ENCODE measurements at regions not wholly inside any gene's neighbourhood (a gene's known extent, or its start where the extent isn't known, plus 50 kb on each side); places are given as distances from the start of the nearest gene placed in this dataset.
"Not testable (repeated sequence)": the region's sequence is repeated elsewhere in the genome, so short reads cannot be mapped to it uniquely, and the experiment has no call there.

- no peak for FAIRE-seq
These were observed 406.3 kb downstream of the NPIPA8 start for GRCh38 chr16:17930280-17930679.

GRCh38 chr16:17926866-17927399 is 409.6 kb downstream of the NPIPA8 start:
- FAIRE-seq = no peak

- no peak for FAIRE-seq
These were observed 410.1 kb downstream of the NPIPA8 start for GRCh38 chr16:17926461-17926860.

DNA sequence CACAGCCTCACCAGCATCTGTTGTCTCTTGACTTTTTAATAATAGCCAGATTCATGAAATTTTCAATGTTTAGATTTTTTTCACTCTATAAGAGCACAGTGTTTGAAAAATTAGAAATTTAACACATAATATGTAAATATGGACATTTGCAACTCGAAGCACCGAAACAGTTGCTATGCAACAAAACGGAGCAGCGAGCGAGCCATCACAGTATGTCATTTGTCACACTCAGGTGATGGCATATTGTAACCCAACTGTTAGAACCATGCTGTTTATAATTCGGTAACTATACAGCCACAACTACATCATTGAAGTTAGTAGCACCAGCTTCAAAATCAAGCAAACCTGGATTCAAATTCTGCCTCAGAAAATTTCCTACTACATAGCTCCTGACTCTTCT is 410.8 kb downstream of the NPIPA8 start:
- FAIRE-seq = no peak

GRCh38 chr16:17921357-17921978 is 415.1 kb downstream of the NPIPA8 start:
- FAIRE-seq = no peak

GRCh38 chr16:17917316-17918019 is 419.1 kb downstream of the NPIPA8 start:
- no peak for FAIRE-seq

GRCh38 chr16:17915791-17916190 is 420.7 kb downstream of the NPIPA8 start:
- no peak for FAIRE-seq

- no peak for FAIRE-seq
These were observed 422.4 kb downstream of the NPIPA8 start for GRCh38 chr16:17914168-17914567.

DNA sequence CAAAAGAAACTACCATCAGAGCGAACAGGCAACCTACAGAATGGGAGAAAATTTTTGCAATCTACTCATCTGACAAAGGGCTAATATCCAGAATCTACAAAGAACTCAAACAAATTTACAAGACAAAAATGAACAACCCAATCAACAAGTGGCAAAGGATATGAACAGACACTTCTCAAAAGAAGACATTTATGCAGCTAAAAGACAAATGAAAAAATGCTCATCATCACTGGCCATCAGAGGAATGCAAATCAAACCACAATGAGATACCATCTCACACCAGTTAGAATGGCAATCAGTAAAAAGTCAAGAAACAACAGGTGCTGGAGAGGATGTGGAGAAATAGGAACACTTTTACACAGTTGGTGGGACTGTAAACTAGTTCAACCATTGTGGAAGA is 425.0 kb downstream of the NPIPA8 start:
- FAIRE-seq = not testable (repeated sequence)

DNA sequence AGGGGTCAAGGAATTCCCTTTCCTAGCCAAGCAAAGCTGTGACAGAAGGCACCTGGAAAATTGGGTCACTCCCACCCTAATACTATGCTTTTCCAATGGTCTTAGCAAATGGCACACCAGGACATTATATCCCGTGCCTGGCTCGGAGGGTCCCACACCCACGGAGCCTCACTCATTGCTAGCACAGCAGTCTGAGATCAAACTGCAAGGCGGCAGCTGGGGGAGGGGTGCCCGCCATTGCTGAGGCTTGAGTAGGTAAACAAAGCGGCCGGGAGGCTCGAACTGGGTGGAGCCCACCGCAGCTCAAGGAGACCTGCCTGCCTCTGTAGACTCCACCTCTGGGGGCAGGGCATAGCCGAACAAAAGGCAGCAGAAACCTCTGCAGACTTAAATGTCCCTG is 429.9 kb downstream of the NPIPA8 start:
- FAIRE-seq = not testable (repeated sequence)

GRCh38 chr16:17901309-17901708 is 430.5 kb upstream of the XYLT1 start:
- no peak for FAIRE-seq

- FAIRE-seq = no peak
These were observed 428.4 kb upstream of the XYLT1 start for GRCh38 chr16:17899141-17899540.

- no peak for FAIRE-seq
These were observed 417.2 kb upstream of the XYLT1 start for GRCh38 chr16:17887963-17888362.

GRCh38 chr16:17885659-17886207 is 415.0 kb upstream of the XYLT1 start:
- no peak for FAIRE-seq

DNA sequence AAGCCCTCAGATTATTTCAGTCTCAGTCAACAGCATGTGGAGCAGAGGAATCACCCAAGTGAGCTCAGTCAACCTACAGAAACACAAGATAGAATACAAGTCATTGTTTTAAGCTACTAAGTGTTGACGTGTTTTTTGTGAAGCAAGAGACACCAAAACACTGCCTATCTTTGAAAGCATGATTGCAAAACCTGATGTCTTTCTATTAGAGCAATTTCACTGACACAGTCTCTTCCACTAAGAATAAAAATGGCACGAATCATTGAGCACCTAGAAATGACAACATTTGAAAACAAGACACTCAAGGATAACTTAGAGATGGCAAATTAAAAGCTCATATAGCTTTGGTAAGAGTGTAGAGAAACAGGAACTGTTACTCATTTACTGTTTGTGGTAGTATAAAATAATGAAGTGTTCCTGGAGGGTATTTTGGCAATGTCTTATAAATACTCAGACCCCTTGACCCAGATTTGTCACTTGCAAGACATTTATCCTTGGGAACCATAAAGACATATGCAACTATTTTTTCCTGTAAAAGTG is 407.1 kb upstream of the XYLT1 start:
- no peak for FAIRE-seq

DNA sequence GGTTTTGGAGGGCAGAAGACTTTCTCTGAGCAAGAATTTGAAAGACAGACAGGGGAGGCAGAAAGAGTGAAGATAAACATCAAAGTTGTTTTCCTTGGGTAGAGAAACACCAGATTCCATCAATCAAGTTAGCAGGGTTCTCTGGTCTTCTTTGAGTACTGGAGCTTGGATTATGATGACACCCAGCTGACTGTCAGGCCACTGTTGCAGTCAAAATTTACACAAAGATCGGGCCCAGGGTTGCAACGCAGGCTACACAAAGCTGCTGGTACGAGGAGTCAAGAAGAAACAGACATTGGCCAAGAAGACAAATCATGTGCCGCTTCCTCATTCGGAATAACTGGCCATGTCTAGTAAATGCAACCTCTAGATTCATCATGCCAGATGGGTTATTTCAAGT is 396.2 kb upstream of the XYLT1 start:
- FAIRE-seq = no peak

- FAIRE-seq = no peak
These were observed 391.3 kb upstream of the XYLT1 start for GRCh38 chr16:17861981-17862479.

DNA sequence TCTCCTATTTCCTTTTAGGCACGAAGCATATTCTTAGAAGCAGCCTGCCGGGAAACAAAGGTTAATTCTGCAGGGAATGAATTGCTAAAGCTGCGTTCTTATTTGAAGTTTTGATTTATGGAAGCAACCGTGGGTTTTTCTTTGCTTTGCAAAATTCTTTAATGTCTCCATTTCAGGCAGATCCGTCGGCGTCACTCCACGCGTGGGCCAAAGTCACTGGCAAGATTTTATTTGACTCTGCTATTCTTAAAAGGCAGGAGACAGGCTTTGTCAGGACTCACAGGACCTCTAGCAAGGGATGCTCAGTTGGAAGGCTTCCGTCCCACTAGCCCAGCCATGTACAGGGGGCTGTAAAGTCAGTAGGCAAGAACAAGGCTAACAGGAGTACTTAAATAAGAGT is 387.3 kb upstream of the XYLT1 start:
- FAIRE-seq = no peak

DNA sequence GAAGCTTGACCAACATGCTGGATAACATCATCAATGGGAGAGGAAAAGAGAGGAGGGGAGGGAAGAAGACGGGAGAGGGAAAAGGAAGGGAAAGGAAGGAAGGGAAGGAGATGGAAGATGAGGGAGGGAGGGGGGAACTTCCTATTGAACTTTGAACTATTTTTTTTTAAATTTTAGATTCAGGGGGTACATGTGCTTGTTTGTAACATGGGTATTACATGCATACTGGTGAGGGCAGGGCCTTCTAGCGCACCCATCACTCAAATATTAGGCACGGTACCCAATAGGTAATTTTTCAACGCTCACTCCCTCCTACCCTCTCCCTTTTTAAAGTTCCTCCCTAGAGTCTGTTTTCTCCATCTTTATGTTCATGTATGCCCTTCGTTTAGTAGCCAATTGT is 383.2 kb upstream of the XYLT1 start:
- no peak for FAIRE-seq

GRCh38 chr16:17852977-17853702 is 382.4 kb upstream of the XYLT1 start:
- FAIRE-seq = no peak

DNA sequence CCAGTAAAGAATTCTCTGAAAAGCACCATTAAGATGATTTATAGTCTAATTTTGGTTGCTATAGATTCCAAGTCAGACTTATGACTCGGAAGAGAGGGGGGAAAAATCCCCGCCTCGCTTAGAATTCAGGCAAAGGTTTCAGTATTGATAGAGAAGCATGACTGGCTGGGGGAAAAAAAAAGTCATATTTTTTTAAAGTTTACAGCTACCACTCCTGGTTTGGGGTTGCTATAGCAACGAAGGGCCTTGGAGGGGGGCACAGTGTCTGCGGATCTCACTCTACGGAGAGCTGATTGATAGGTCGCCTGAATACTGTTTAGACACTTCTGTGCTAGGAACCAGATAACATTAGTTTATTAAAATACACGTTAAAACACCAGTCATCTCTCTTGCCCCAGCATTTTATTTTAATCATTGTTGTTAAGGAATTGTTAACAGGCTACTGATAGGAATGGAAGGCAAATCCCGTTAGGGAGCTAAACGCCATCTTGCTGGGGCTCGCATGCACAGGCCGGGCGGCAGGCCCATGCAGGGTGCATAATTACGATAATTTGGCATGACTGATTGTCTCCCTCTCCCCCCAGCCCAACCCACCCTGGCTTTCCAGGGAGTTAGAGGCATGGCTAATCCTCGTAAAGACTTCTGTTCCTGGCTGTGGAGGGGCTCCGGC is 380.0 kb upstream of the XYLT1 start:
- FAIRE-seq = no peak

DNA sequence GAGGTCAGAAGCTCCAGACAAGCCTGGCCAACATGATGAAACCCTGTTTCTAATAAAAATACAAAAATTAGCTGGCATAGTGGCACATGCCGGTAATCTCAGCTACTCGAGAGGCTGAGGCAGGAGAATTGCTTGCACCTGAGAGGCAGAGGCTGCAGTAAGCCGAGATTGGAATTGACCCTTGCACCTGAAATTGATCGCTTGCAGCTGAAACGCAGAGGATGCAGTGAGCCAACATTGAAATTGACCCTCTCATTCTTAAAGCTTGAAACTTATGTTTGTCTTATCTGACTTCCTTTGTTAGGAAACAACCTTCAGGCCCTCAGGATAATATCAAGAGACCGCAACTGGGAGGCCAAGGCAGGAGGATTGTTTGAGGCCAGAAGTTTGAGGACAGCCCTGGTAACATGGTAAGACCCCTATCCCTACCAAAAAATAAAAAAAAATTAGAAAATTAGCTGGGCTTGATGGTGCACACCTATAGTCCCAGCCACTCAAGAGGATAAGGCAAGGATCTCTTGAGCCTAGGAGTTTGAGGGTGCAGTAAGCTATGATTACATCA is 376.6 kb upstream of the XYLT1 start:
- no peak for FAIRE-seq
